ENCODE measurements at regions not wholly inside any gene's neighbourhood (a gene's known extent, or its start where the extent isn't known, plus 50 kb on each side); places are given as distances from the start of the nearest gene placed in this dataset.
"Not testable (repeated sequence)": the region's sequence is repeated elsewhere in the genome, so short reads cannot be mapped to it uniquely, and the experiment has no call there.

DNA sequence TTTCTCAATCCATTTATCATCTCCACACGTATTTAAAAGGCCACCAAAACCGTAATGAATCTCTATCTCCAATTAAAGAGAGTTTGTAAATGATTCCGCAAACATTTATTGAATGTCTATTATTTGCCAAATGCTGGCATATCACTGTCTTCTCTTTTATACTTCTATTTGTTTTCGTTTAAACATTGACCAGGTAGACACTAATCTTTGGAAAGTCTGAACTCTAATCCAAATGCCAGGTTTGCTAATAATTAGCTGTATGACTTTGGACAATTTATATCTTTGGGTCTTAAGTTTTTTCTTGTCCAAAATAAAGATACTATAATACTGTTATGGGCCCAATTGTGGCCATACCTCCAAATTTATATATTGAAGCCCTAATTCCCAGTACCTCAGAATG, 299.2 kb upstream of the TBX18 start:
- no peaks in the 10 kb centered on the region for H3K4me1 ChIP-seq
- intact Hi-C loops (cut with micrococcal nuclease), result no loop called here

GRCh38 chr6:85062884-85063283, 298.5 kb upstream of the TBX18 start:
- H3K27me3 ChIP-seq (ENCODE audit: low read depth), result peaks cover 3% of the 10 kb centered on the region
- H3K4me3 ChIP-seq, result no peak overlapping the region
- no peak overlapping the region for H3K27ac ChIP-seq (replicated peaks)
- H3K36me3 ChIP-seq, result no peaks in the 10 kb centered on the region
- TF ChIP-seq CTCF (IDR thresholded peaks at IDR 0.05; ENCODE audit: borderline replicate concordance), result no peak
- intact Hi-C loops (cut with micrococcal nuclease), result no loop called here
- H3K9me3 ChIP-seq (replicated peaks), result peaks cover 6% of the 10 kb centered on the region
- no peak for DNase-seq
- no peaks in the 10 kb centered on the region for H3K4me1 ChIP-seq

More for the DNA sequence above, 299.2 kb upstream of the TBX18 start:
- H3K27ac ChIP-seq (replicated peaks), result no peak overlapping the region
- no peaks in the 10 kb centered on the region for H3K36me3 ChIP-seq
- H3K9me3 ChIP-seq (replicated peaks), result peaks cover 6% of the 10 kb centered on the region
- no peak for TF ChIP-seq CTCF (IDR thresholded peaks at IDR 0.05; ENCODE audit: borderline replicate concordance)
- H3K4me3 ChIP-seq, result no peak overlapping the region
- DNase-seq, result no peak
- H3K27me3 ChIP-seq (ENCODE audit: low read depth), result peaks cover 3% of the 10 kb centered on the region

- DNase-seq, result no peak
- no peak overlapping the region for H3K4me3 ChIP-seq
- H3K27me3 ChIP-seq (ENCODE audit: low read depth), result peaks cover 3% of the 10 kb centered on the region
- intact Hi-C loops (cut with micrococcal nuclease), result no loop called here
- no peaks in the 10 kb centered on the region for H3K9me3 ChIP-seq (replicated peaks)
- no peak for TF ChIP-seq CTCF (IDR thresholded peaks at IDR 0.05; ENCODE audit: borderline replicate concordance)
- no peak overlapping the region for H3K27ac ChIP-seq (replicated peaks)
- no peaks in the 10 kb centered on the region for H3K4me1 ChIP-seq
- no peaks in the 10 kb centered on the region for H3K36me3 ChIP-seq
Measured at GRCh38 chr6:85058806-85059205, 294.4 kb upstream of the TBX18 start.

GRCh38 chr6:85050149-85050548, 285.8 kb upstream of the TBX18 start:
- Histone ChIP-seq H3K9me3 (replicated peaks) (peaks cover 6% of the 10 kb centered on the region), H3K4me1 (no peaks in the 10 kb centered on the region), H3K36me3 (no peaks in the 10 kb centered on the region), H3K27me3 (ENCODE audit: low read depth) (no peaks in the 10 kb centered on the region), H3K4me3 (no peak overlapping the region), H3K27ac (replicated peaks) (no peak overlapping the region)
- TF ChIP-seq CTCF (IDR thresholded peaks at IDR 0.05; ENCODE audit: borderline replicate concordance), result no peak
- intact Hi-C loops (cut with micrococcal nuclease), result no loop called here
- no peak for DNase-seq

GRCh38 chr6:85049282-85049681, 284.9 kb upstream of the TBX18 start:
- DNase-seq, result no peak
- no peak overlapping the region for H3K4me3 ChIP-seq
- TF ChIP-seq CTCF (IDR thresholded peaks at IDR 0.05; ENCODE audit: borderline replicate concordance), result no peak
- intact Hi-C loops (cut with micrococcal nuclease), result no loop called here
- no peaks in the 10 kb centered on the region for H3K4me1 ChIP-seq
- no peak overlapping the region for H3K27ac ChIP-seq (replicated peaks)
- H3K36me3 ChIP-seq, result no peaks in the 10 kb centered on the region
- H3K9me3 ChIP-seq (replicated peaks), result peaks cover 6% of the 10 kb centered on the region
- no peaks in the 10 kb centered on the region for H3K27me3 ChIP-seq (ENCODE audit: low read depth)

GRCh38 chr6:85047818-85048217, 283.4 kb upstream of the TBX18 start:
- H3K27ac ChIP-seq (replicated peaks), result no peak overlapping the region
- peaks cover 6% of the 10 kb centered on the region for H3K9me3 ChIP-seq (replicated peaks)
- no peak overlapping the region for H3K4me3 ChIP-seq
- intact Hi-C loops (cut with micrococcal nuclease), result no loop called here
- H3K4me1 ChIP-seq, result no peaks in the 10 kb centered on the region
- H3K27me3 ChIP-seq (ENCODE audit: low read depth), result no peaks in the 10 kb centered on the region
- no peak for TF ChIP-seq CTCF (IDR thresholded peaks at IDR 0.05; ENCODE audit: borderline replicate concordance)
- DNase-seq, result no peak
- no peaks in the 10 kb centered on the region for H3K36me3 ChIP-seq

DNA sequence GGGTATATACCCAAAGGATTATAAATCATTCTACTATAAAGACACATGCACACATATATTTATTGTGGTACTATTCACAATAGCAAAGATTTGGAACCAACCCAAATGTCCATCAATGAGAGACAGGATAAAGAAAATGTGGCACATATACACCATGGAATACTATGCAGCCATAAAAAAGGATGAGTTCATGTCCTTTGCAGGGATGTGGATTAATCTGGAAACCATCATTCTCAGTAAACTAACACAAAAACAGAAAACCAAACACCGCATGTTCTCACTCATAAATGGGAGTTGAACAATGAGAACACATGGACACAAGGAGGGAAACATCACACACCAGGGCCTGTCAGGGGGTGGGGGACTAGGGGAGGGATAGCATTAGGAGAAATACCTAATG, 281.4 kb upstream of the TBX18 start:
- H3K27me3 ChIP-seq (ENCODE audit: low read depth); H3K27ac ChIP-seq (replicated peaks); H3K4me3 ChIP-seq; H3K9me3 ChIP-seq (replicated peaks); DNase-seq; H3K36me3 ChIP-seq; intact Hi-C loops (cut with micrococcal nuclease); H3K4me1 ChIP-seq: not testable (repeated sequence)
